ENCODE measurements at regions not wholly inside any gene's neighbourhood (a gene's known extent, or its start where the extent isn't known, plus 50 kb on each side); places are given as distances from the start of the nearest gene placed in this dataset.
A peak's percentile ranks its signal among the peaks of the same experiment; 100 is the strongest.

DNA sequence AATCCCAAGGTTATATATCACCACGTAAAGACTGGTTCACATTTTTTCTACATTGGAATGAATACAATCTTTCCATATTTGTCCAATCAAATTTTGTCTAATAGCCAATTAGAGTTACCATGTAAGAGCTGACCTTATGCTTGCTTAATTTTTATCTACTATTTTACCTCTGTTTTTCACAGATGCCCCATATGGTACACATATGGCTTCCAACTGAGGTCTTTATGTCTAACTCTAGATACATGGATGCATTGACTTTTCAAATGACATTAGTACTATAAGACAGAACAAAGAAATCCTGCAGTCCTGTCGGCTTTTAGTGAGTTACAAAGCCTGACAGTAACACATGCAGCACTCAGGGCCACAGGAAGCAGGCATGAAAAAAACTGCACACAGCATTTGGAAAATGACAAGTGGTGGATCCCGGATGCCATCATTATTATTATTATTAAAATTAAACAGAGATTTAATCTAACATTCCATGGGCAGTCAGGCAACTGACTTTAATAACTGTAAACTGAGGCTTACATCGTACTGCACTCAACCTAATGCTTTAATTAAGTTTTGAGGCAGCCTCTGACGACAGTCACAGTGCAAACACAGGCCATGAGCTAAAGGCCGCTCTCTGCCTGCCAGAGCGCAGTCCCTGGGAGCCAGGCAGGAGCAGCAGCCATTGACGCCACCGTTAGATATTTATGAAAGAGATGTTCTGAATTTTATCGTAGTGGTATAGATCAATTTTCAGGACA, 113.9 kb upstream of the TMCO5A start:
- no peaks in the 10 kb centered on the region for H3K4me1 ChIP-seq (ENCODE audit: control insufficient read depth in 1 of 2, insufficient read depth in 2 of 2, low read length in 2 of 2)
- H3K4me3 ChIP-seq (ENCODE audit: low read depth in 1 of 2, low read length in 2 of 2), result no peak overlapping the region
- H3K36me3 ChIP-seq (ENCODE audit: control insufficient read depth in 1 of 2, insufficient read depth in 2 of 2, low read length in 2 of 2), result no peaks in the 10 kb centered on the region
- H3K9me3 ChIP-seq (ENCODE audit: control insufficient read depth in 1 of 2, low read length in 2 of 2), result no peaks in the 10 kb centered on the region
- no peaks in the 10 kb centered on the region for H3K27me3 ChIP-seq (ENCODE audit: low read depth, low read length)
- no peak overlapping the region for H3K27ac ChIP-seq (ENCODE audit: low read length)

DNA sequence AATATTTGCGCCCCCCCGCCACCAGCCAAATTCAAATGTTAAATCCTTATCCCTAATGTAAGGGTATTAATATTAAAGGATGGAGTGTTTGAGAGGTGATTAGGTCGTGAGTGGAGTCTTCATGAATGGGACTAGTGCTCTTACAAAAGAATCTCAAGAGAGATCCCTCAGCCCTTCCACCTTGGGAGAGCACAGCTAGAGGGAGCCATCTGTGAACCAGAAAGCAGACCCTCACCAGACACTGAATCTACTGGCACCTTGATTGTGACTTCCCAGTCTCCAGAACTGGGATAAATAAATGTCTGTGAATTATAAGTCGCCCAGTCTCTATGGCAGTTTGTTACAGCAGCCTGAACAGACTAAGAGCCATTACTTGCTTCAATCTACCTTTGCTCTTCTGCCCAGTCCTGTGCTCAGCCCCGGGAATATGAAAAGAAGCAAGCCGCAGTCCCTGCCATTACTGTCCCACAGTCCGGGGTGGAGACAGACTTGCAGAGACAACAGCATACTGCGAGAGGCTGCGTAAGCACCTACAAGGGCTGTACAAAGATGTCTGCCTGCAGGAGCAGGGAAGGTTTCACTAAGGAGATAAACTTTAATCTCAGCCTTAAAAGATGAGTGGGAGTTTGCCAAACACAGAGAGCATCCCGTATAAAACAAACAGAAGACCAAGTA, 110.7 kb upstream of the TMCO5A start:
- Histone ChIP-seq H3K4me3 (ENCODE audit: low read depth in 1 of 2, low read length in 2 of 2) (no peak overlapping the region), H3K27me3 (ENCODE audit: low read depth, low read length) (no peaks in the 10 kb centered on the region), H3K36me3 (ENCODE audit: control insufficient read depth in 1 of 2, insufficient read depth in 2 of 2, low read length in 2 of 2) (no peaks in the 10 kb centered on the region), H3K4me1 (ENCODE audit: control insufficient read depth in 1 of 2, insufficient read depth in 2 of 2, low read length in 2 of 2) (no peaks in the 10 kb centered on the region), H3K27ac (ENCODE audit: low read length) (no peak overlapping the region), H3K9me3 (ENCODE audit: control insufficient read depth in 1 of 2, low read length in 2 of 2) (no peaks in the 10 kb centered on the region)

DNA sequence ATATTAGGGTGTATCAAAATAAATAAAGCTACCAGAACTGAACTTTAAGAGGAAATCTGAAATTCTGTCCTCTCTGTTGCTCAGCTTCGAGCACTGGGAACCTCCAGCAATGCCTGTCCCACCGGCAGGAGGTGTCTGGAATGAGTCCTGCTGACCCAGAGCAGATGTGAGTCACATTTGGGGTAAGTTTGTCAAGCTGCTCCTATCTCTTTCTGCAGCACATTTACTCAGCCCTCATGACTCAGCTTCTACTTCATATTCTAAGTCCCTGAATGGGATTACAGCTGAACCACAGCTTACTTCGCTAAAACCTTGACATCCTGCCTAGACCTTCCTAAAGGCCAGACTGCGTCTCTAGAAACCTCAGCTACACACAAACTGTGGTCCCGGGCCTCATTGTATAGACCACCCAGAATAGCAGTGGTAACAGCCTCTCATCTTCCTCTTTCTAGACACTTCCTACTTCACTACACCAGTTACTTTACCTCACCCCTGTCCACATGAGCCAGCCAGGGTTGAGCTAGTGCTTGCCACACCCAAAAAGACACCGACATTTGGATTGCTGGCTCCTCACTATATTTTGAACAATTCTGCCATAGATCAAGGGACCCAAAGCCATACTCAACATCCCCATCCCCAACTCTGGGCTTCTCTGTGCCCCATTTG, 109.6 kb upstream of the TMCO5A start:
- Histone ChIP-seq H3K27ac (ENCODE audit: low read length) (no peak overlapping the region), H3K36me3 (ENCODE audit: control insufficient read depth in 1 of 2, insufficient read depth in 2 of 2, low read length in 2 of 2) (no peaks in the 10 kb centered on the region), H3K4me1 (ENCODE audit: control insufficient read depth in 1 of 2, insufficient read depth in 2 of 2, low read length in 2 of 2) (no peaks in the 10 kb centered on the region), H3K9me3 (ENCODE audit: control insufficient read depth in 1 of 2, low read length in 2 of 2) (no peaks in the 10 kb centered on the region), H3K27me3 (ENCODE audit: low read depth, low read length) (no peaks in the 10 kb centered on the region), H3K4me3 (ENCODE audit: low read depth in 1 of 2, low read length in 2 of 2) (no peak overlapping the region)

DNA sequence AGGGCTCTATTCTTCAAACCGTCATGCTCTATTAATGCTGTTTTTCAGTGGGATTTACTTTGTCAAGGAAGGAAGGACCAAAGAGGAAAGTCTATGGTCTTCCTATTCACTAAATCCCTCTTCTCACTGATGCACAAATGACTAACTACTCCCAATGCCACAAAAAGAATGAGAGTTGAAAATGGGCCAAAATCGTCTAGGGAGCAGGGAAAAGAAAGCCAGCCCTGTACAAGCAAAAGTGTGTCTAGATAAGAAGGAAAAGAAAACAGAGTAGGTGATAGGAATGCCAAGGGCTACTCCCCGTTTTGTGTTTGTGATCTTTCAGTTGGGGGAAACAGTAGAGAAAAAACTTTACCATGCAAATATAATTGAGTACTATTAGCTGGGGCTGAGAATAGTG, 97.2 kb upstream of the TMCO5A start:
- H3K36me3 ChIP-seq (ENCODE audit: control insufficient read depth in 1 of 2, insufficient read depth in 2 of 2, low read length in 2 of 2), result no peaks in the 10 kb centered on the region
- peaks cover 0 to 2% of the 10 kb centered on the region in 2 donors for H3K9me3 ChIP-seq (ENCODE audit: control insufficient read depth in 1 of 2, low read length in 2 of 2)
- H3K27me3 ChIP-seq (ENCODE audit: low read depth, low read length), result no peaks in the 10 kb centered on the region

DNA sequence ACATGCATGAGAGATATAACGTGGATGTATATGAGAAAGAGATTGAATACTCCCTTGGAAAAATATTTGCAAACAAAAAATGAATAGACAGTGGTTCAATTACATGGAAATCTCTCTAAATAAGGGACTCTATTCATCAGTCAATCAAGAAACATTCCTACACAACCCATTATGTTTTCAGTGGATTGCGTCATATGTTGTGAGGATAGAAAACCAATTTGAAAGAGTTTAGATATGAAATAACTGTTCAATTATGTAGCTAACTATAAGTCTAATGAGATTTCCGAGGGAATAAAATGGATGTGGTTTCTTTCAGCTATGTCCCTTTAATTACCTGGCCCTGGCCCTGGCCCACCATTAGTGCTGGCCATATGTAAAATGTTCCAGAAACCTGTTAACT, 86.7 kb upstream of the TMCO5A start:
- H3K4me3 ChIP-seq (ENCODE audit: low read depth in 1 of 2, low read length in 2 of 2), result no peak overlapping the region
- H3K4me1 ChIP-seq (ENCODE audit: control insufficient read depth in 1 of 2, insufficient read depth in 2 of 2, low read length in 2 of 2), result no peaks in the 10 kb centered on the region
- H3K27ac ChIP-seq (ENCODE audit: low read length), result no peak overlapping the region
- H3K36me3 ChIP-seq (ENCODE audit: control insufficient read depth in 1 of 2, insufficient read depth in 2 of 2, low read length in 2 of 2), result no peaks in the 10 kb centered on the region
- no peaks in the 10 kb centered on the region for H3K27me3 ChIP-seq (ENCODE audit: low read depth, low read length)
- no peaks in the 10 kb centered on the region for H3K9me3 ChIP-seq (ENCODE audit: control insufficient read depth in 1 of 2, low read length in 2 of 2)

More for the DNA sequence above, 97.2 kb upstream of the TMCO5A start:
- H3K4me3 ChIP-seq (ENCODE audit: low read depth in 1 of 2, low read length in 2 of 2), result no peak overlapping the region
- H3K27ac ChIP-seq (ENCODE audit: low read length), result no peak overlapping the region
- no peaks in the 10 kb centered on the region for H3K4me1 ChIP-seq (ENCODE audit: control insufficient read depth in 1 of 2, insufficient read depth in 2 of 2, low read length in 2 of 2)

DNA sequence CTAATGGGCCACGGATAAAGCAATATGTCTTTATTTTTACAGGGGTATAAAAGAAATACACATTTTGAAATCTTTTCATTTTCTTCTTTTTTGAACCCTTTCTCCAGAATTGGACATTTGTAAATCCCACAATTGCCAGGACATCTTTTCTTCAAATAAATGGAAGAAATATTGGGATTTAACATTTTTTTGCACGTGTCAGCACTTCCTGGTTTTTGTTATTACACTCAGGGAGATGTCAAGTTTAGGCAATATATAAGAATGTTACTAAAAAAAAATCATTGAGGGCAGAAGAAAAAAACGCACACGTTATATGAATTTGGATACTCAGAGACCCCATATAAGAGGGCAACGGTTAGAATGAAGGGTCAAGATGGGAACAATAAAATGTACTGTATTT, 78.3 kb upstream of the TMCO5A start:
- no peaks in the 10 kb centered on the region for H3K36me3 ChIP-seq (ENCODE audit: control insufficient read depth in 1 of 2, insufficient read depth in 2 of 2, low read length in 2 of 2)
- H3K9me3 ChIP-seq (ENCODE audit: control insufficient read depth in 1 of 2, low read length in 2 of 2), result no peaks in the 10 kb centered on the region

DNA sequence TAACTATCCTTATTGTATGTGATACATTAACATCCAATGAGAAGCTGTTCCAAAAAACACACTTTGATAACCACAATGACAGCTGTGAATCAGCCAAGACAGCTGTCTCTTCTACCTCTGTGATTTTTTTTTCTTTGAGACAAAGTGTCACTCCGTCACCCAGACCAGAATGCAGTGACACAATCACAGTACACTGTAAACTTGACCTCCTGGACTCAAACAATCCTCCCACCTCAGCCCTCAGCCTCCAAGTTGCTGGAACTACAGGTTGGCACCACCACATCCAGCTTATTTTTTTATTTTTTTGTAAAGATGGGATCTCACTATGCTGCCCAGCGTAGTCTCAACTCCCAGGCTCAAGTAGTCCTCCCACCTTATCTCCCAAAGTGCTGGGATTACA, 73.5 kb upstream of the TMCO5A start:
- H3K36me3 ChIP-seq (ENCODE audit: control insufficient read depth in 1 of 2, insufficient read depth in 2 of 2, low read length in 2 of 2), result no peaks in the 10 kb centered on the region
- no peaks in the 10 kb centered on the region for H3K4me1 ChIP-seq (ENCODE audit: control insufficient read depth in 1 of 2, insufficient read depth in 2 of 2, low read length in 2 of 2)
- H3K27me3 ChIP-seq (ENCODE audit: low read depth, low read length), result no peaks in the 10 kb centered on the region
- H3K27ac ChIP-seq (ENCODE audit: low read length), result no peak overlapping the region
- H3K9me3 ChIP-seq (ENCODE audit: control insufficient read depth in 1 of 2, low read length in 2 of 2), result no peaks in the 10 kb centered on the region
- no peak overlapping the region for H3K4me3 ChIP-seq (ENCODE audit: low read depth in 1 of 2, low read length in 2 of 2)

More for the DNA sequence above, 78.3 kb upstream of the TMCO5A start:
- Histone ChIP-seq H3K27me3 (ENCODE audit: low read depth, low read length) (no peaks in the 10 kb centered on the region), H3K4me1 (ENCODE audit: control insufficient read depth in 1 of 2, insufficient read depth in 2 of 2, low read length in 2 of 2) (no peaks in the 10 kb centered on the region), H3K27ac (ENCODE audit: low read length) (no peak overlapping the region), H3K4me3 (ENCODE audit: low read depth in 1 of 2, low read length in 2 of 2) (no peak overlapping the region)

DNA sequence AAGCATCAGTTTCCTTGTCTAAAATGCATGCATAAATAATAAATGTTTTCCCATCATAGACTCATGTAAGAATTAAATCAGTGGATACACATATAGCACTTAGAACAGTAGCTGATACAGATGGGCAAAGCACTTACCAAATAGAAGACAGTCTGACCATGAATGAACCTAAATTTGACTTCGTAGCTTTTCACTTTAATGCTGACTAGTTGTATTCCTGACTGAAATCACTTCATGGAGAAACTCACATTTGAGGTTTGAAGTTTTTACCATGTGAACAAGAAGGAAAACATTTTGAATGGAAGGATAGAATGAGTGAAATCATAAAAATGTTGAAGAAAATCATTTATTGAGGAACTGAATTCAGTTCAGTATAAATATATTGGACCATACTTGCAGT, 68.8 kb upstream of the TMCO5A start:
- no peaks in the 10 kb centered on the region for H3K36me3 ChIP-seq (ENCODE audit: control insufficient read depth in 1 of 2, insufficient read depth in 2 of 2, low read length in 2 of 2)

DNA sequence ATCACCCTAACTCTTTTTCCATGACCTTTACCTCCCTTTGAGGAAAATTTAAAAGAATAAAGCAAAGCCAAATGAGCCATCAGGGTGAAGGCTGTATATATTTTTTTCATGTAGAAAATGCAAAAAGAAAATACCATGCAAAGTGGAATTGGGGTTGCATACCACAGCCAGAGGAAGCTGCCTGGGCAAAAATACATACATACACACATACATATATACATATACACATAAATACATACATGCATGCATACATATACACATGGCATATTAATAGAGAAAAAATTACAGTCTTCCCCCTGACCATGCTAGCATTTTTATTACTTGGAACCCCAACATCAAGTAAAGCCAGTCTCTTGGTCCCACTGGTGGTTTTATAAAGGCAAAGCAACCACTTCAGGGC, 63.7 kb upstream of the TMCO5A start:
- H3K27ac ChIP-seq (ENCODE audit: low read length), result no peak overlapping the region
- peaks cover 0 to 4% of the 10 kb centered on the region in 2 donors for H3K4me1 ChIP-seq (ENCODE audit: control insufficient read depth in 1 of 2, insufficient read depth in 2 of 2, low read length in 2 of 2)
- no peaks in the 10 kb centered on the region for H3K36me3 ChIP-seq (ENCODE audit: control insufficient read depth in 1 of 2, insufficient read depth in 2 of 2, low read length in 2 of 2)
- no peaks in the 10 kb centered on the region for H3K9me3 ChIP-seq (ENCODE audit: control insufficient read depth in 1 of 2, low read length in 2 of 2)
- no peak overlapping the region for H3K4me3 ChIP-seq (ENCODE audit: low read depth in 1 of 2, low read length in 2 of 2)
- no peaks in the 10 kb centered on the region for H3K27me3 ChIP-seq (ENCODE audit: low read depth, low read length)

More for the DNA sequence above, 68.8 kb upstream of the TMCO5A start:
- Histone ChIP-seq H3K4me1 (ENCODE audit: control insufficient read depth in 1 of 2, insufficient read depth in 2 of 2, low read length in 2 of 2) (no peaks in the 10 kb centered on the region), H3K9me3 (ENCODE audit: control insufficient read depth in 1 of 2, low read length in 2 of 2) (no peaks in the 10 kb centered on the region), H3K27me3 (ENCODE audit: low read depth, low read length) (no peaks in the 10 kb centered on the region), H3K4me3 (ENCODE audit: low read depth in 1 of 2, low read length in 2 of 2) (no peak overlapping the region), H3K27ac (ENCODE audit: low read length) (no peak overlapping the region)

DNA sequence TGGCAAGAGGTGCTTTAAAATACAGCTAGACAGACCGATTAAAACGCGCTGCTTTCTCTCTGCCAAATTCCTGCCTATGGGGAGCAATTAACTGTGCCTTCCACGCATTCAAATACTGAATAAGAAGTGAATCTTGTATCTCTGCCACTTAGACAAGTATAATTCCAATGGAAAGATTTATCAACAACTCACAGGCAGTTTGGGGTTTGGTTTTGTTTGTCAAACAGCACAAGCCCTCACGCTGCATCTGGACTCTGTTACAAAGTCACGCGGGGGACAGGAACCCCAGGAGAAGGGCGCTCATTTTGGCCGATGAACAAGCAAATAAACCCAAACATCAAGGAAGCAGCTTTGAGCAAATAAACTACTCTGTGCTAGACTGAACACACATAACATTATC, 61.8 kb upstream of the TMCO5A start:
- peak overlapping the region; percentile 12 to 33 for H3K4me3 ChIP-seq (ENCODE audit: low read depth in 1 of 2, low read length in 2 of 2)
- H3K27ac ChIP-seq (ENCODE audit: low read length), result no peak overlapping the region
- H3K4me1 ChIP-seq (ENCODE audit: control insufficient read depth in 1 of 2, insufficient read depth in 2 of 2, low read length in 2 of 2), result peaks cover 0 to 4% of the 10 kb centered on the region in 2 donors
- H3K36me3 ChIP-seq (ENCODE audit: control insufficient read depth in 1 of 2, insufficient read depth in 2 of 2, low read length in 2 of 2), result no peaks in the 10 kb centered on the region
- H3K9me3 ChIP-seq (ENCODE audit: control insufficient read depth in 1 of 2, low read length in 2 of 2), result no peaks in the 10 kb centered on the region
- no peaks in the 10 kb centered on the region for H3K27me3 ChIP-seq (ENCODE audit: low read depth, low read length)

DNA sequence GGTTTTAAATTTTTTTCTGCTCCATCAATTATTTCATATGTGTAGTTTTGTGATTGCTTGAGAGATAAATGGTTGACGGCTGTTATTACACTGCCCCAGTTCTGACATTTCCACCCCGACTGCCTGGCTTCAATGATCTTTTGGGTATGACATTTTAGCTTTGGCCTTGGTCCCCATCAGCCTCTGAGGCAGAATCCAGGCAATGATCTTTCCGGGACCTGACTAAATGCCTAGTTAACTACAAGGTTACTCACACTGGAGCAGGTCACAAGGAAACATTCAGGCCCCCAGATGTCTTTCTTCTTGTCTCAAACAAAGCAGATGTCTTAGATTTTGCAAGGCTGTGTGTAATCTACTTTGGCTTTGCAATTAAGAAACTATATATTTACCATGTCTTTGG, 61.1 kb upstream of the TMCO5A start:
- no peak overlapping the region for H3K27ac ChIP-seq (ENCODE audit: low read length)
- H3K27me3 ChIP-seq (ENCODE audit: low read depth, low read length), result no peaks in the 10 kb centered on the region
- peaks cover 0 to 4% of the 10 kb centered on the region in 2 donors for H3K4me1 ChIP-seq (ENCODE audit: control insufficient read depth in 1 of 2, insufficient read depth in 2 of 2, low read length in 2 of 2)
- no peaks in the 10 kb centered on the region for H3K9me3 ChIP-seq (ENCODE audit: control insufficient read depth in 1 of 2, low read length in 2 of 2)
- H3K4me3 ChIP-seq (ENCODE audit: low read depth in 1 of 2, low read length in 2 of 2), result no peak overlapping the region
- no peaks in the 10 kb centered on the region for H3K36me3 ChIP-seq (ENCODE audit: control insufficient read depth in 1 of 2, insufficient read depth in 2 of 2, low read length in 2 of 2)

Data from muscle layer of duodenum (tissue), 2 donors.